B cell (primary cell): ENCODE measurements at regions not wholly inside any gene's neighbourhood (a gene's known extent, or its start where the extent isn't known, plus 50 kb on each side); places are given as distances from the start of the nearest gene placed in this dataset.

Experiments used
- EZH2 ChIP-seq: IDR thresholded peaks from 2 replicates; pipeline ENCODE4 v1.6.1; 2012; ENCODE audit warnings: borderline replicate concordance, low read depth, mild to moderate bottlenecking, moderate library complexity, low read length; ENCODE audit not compliant: insufficient read depth, poor library complexity, severe bottlenecking
- TF ChIP-seq, protein P1 (sequence below): fragments of 200-600 bp; IDR thresholded peaks from one replicate; pipeline ENCODE4 v1.8.0; 2022; ENCODE audit warnings: antibody characterized with exemption, mild to moderate bottlenecking

DNA sequence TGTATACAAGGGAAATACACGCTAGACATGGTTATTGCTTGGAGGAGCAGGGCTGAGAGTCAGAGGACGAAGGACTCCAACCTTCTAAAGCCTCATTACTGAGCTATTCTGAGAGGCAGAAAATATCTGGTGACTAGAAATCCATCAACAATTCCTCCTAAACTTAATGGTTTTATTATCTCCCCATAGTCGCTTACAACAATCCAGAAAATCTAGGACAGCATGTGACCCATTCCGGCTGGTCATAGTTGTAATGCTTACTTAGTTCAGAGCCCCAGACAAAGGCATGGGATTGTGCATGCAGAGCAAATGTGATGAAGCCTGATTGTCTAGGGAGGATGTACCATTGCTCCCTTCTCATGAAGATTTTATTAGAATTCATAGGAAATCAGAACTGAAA is 114.5 kb upstream of the PLXNA2 start:
- TF ChIP-seq, protein P1, sequence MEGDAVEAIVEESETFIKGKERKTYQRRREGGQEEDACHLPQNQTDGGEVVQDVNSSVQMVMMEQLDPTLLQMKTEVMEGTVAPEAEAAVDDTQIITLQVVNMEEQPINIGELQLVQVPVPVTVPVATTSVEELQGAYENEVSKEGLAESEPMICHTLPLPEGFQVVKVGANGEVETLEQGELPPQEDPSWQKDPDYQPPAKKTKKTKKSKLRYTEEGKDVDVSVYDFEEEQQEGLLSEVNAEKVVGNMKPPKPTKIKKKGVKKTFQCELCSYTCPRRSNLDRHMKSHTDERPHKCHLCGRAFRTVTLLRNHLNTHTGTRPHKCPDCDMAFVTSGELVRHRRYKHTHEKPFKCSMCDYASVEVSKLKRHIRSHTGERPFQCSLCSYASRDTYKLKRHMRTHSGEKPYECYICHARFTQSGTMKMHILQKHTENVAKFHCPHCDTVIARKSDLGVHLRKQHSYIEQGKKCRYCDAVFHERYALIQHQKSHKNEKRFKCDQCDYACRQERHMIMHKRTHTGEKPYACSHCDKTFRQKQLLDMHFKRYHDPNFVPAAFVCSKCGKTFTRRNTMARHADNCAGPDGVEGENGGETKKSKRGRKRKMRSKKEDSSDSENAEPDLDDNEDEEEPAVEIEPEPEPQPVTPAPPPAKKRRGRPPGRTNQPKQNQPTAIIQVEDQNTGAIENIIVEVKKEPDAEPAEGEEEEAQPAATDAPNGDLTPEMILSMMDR = no peak
- TF ChIP-seq EZH2 = no peak
